Pons (tissue), 1 donor: ENCODE measurements at regions not wholly inside any gene's neighbourhood (a gene's known extent, or its start where the extent isn't known, plus 50 kb on each side); places are given as distances from the start of the nearest gene placed in this dataset.
A peak's percentile ranks its signal among the peaks of the same experiment; 100 is the strongest.

ENCODE experiments used
- DNase-seq: peaks from one replicate; pipeline ENCODE4 v3.0.0-alpha.2; 2016; ENCODE audit warnings: low spot score

DNA sequence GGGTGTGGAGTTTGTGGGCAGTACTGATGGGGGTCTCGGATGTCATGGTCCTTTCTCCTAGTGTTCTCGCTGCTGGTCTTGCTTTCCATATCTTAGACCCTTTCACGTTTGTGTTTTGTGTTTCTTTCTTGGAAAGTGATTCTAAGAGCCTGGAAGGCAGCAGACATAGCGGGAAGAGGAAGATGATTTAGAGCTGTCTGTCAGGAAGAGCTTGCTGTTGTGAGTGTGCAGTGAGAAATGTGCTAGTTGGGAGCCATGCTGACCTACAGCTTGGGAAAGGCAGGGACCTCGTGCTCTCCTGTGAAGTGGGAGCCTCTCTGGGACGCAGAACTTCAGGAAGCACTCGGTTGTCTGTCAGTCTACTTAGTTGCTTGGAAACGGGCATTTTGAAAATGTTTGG lies 122.2 kb downstream of the ZNF518B start:
- DNase-seq: no peak

DNA sequence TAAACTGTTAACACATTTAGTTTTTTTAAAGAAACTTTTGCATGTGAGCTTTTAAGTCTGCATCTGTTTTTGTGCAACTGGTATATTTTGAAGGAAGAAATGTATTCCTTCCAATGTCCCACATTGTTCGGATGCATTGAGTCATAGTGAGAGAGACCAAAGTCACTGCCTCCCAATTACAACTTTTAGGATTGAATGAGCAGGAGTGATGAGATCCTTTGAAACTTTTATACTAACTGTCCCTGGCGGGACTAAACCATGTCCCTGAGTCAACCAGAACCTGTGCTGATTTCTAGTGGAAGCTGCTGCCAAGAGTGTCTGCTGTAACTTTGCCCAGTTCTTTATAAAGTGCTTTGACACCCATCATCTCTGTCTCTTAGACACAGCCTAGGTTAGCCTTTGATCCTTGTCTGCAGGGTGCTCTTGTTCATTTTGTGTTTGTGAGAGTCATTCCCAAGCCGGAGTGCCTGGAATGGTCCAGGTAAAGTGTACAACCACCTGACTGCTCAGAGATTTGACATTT lies 122.7 kb downstream of the ZNF518B start:
- DNase-seq: no peak

DNA sequence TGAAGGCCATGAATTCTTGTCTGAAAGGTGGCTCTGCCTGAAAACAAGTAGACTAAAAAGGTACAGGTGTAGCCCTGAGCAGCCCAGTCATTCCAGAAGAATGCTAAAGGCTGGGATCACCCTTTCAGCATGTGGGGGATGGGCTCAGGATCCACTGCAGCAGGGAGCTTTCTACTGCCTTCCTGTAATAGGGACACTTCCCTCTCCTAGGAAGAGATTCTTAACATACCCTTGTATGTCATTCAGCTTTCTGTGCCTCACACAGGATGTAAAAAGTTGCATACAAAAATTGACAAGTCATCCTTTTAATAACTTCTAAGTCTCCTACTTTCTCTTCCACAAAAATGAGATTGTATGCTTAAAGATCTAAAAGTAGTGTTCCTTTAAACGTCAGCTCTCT lies 123.3 kb downstream of the ZNF518B start:
- DNase-seq: no peak

DNA sequence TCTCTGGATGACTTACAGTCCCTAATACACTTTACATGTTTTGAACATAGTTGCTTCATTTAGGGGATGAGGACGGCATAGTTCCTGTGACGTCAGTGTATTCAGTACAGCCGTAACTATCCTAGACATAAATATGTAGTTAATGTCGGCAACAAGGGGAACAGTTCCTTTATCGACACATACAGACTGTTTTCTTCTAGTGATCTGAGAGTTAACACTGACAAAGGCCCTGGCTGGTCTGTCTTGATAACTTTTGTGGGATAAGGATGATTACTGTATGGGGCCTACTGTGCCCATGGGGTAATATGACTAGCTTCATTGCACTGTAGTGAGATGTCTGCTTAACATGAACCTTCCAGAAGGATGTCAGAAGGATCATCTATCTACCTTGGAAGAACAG lies 131.2 kb downstream of the ZNF518B start:
- no peak for DNase-seq

DNA sequence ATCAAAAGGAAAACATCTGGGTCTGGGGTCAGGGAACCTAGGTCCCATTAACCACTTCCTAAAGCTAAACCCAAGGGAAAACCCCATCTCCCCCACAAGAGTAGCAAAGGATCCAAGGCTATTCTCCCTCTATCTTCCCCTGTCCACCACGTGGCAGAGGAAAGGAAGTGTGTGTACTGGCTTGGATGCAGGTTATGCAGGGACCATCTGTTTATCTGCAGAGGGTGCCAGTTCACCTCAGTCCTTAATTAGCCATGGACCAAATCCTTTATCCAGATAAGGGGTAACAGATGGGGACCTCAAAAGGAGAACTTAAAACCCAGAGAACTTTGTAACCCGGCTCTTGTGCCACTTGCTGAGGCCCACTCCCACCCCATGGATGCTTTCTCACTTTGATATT lies 135.3 kb downstream of the ZNF518B start:
- DNase-seq: no peak

DNA sequence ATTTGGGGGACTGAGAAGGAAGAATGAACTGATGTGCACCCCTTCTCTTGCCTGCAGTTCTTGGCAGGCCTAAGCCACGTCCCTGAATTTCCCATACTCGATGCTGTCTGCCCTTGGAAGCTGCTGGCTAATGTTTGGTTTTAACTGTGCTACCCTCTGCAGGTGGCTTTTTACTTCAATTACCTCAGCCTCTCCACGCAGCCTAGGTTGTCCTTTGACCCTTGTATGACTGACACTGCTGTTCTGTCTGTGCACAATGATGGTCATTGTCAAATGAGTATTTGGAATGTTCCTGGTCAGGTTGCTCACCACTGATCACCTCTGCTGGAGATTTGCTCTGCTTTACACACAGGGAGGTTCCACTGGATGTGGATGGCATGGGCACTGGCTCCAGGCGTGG lies 137.1 kb downstream of the ZNF518B start:
- DNase-seq: no peak

DNA sequence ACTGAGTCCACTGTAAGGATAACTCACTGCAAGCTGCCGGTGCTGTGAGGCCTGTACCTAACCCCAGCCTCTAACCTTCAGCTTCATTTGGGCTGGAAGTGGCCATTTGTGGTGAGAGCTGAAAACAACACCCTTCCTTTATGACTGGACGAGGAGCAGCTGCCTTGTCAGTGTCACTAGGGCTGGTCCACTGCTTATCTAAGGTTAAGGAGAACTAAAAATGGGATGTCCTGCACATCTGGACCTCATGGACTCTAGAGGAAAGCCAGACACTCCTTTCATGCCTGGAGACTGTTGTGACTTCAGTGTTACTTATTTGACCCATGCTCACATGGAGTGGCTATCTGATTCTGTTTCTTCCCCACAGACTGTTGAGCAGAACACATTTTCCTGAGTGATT lies 139.9 kb downstream of the ZNF518B start:
- no peak for DNase-seq

DNA sequence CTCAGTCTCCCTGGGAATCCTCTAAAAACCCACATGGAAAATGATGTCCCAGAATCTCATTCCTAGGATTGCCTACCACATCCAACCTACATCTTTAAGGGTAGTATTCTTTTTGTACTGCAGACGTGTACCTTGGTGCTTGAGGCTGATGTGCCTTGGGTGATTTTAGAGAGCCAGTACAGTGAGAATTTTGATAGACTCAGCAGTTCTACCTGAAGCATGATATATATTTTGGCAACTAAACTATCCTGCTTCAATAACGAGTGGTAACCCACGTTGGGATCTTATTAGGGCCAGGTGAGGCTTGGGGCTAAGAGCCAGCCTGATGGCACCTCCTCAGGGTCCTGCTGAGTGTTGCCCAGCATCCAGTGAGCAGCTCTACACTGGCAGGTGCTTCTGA lies 140.4 kb downstream of the ZNF518B start:
- DNase-seq: no peak

DNA sequence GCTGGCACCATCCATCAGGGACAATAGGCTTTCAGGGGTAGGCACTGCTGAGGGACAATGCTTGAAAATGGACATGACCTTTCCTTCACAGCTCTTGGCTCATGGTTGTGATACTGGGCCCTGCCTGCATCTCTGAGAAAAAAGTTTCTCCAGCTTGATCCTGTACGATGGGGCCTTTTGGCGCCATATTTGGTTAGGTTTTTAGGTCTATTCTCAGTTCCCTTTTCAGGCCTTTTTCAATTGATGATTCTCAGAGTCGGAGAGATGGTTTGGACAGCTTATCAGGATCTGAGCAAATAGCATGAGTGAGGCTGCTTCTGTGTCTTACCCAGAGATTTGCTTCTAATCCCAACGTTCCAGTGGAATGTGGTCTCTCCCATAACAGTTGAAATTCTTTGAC lies 141.6 kb downstream of the ZNF518B start:
- no peak for DNase-seq

DNA sequence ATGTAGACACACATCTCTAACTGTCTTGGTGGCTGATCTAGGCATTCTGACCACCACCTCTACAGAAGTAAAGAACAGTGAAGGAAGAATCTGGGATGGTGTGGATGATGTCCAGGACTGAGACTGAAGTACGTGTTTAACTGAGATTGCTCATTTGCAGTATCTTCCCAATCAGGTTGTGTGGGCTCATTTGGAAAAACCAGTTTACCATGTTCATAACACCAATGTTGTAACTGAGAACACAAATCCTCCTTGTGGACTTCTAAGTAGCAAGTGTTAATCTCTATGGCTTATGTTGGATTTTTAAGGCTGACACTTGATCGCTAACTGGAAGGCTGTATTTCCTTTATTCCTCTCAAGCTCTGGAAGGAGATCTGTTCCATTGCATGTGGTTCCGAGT lies 144.7 kb downstream of the ZNF518B start:
- DNase-seq: no peak

DNA sequence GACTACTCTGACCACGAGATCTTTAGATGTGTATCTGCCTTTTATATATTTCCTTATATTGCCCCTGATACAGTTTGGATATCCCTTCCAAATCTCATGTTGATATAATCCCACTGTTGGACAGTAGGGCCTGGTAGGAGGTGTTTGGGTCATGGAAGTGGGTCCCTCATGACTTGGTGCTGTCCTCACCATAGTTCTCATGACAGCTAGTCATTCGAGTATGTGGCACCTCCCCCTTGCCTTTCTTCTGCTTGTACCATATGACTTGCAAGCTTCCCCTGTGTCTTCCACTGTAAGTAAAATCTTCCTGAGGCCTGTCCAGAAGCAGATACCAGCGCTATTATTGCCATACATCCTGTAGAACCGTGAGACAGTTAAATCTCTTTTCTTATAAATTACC lies 145.3 kb downstream of the ZNF518B start:
- DNase-seq: no peak

DNA sequence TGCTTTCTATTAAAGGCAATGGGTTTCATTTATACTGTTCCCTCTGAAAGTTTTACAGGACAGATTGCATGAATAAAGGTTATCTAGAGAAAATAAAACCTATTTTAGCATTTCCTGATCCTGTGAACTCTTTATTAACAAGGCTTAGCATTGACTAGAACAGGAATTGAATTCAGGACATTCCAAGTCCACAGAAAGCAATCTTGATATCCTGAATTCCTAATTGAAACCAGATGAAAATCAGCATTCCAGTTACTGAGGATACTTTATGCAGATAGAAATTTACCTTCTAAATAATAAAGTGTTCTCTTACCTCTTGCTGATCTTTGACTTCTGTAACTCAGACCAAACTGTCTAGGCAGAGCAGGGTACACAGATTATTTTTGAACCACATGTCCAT lies 151.4 kb downstream of the ZNF518B start:
- DNase-seq: no peak

DNA sequence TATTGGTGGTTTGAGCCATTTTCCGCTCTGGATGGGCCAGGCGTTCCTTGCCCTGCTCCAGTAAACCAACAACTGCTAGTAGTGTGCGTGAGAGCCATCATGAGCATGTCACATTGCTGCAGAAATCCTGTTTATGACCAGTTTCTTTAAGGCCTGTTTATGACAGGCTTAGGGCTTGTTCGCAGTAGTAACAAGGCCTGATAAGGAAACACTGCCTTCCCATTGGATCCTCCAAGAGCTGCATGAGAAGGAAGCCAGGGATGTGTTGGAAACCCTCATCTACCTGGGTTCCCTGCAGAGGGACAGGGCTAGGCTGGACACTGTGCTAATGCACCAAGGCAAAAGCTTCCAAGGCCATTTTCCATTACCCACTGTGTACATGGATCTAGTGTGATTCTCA lies 153.9 kb downstream of the ZNF518B start:
- no peak for DNase-seq

DNA sequence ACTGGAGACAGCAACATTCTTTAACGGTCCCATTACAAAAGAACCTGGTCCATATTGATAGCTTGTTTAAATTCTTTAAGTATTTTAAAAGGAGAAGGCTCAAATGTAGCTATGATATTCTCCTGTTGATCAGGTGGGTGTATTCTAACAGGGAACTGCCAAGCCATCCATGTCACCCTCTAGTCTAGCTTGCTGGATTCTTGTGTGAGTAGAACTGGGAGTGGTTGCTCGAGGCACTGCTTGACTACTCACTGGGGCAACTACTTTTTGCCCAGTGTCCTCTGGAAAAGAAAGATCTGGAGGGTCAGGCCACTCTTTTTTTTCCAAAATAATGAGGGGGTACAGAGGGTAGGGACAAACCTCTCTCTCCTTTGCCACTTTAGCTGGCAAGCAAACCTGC lies 155.1 kb downstream of the ZNF518B start:
- no peak for DNase-seq

DNA sequence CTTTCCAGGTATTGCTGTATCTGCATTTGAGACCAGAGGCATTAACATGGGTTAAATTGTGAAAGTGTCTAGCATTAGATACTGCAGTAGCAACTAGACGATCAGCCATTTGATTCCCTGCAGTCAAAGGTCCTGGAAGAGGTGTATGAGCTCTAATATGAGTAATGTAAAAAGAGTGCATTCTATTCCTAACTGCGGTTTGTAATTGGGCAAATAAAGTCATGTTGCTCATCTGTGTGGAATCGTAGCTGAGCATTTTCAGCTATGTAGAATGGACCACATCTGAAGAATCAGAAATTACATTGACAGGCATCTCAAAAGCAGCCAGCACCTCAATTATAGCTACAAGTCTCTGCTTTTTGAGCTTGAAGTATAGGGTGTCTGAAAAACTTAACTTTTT lies 157.6 kb downstream of the ZNF518B start:
- DNase-seq: no peak

DNA sequence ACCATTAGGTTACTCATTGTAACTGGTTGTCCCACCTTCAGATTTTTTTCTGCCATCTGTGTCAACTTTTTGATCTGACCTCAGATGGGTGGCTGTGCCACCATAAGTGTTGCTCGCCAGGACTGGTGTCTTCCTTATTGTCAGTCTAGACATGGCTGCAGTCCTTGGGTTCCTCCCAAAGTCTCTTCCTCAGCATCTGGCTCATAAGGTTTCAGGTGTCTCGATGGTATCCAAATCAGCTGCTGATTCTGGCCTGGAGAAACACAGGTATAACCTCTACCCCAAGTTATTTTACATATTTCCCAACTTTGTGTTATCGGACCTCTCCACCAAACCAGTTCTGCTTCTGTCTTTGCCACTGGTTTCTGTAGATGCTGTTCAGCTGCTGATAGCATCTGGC lies 158.5 kb downstream of the ZNF518B start:
- DNase-seq: no peak

DNA sequence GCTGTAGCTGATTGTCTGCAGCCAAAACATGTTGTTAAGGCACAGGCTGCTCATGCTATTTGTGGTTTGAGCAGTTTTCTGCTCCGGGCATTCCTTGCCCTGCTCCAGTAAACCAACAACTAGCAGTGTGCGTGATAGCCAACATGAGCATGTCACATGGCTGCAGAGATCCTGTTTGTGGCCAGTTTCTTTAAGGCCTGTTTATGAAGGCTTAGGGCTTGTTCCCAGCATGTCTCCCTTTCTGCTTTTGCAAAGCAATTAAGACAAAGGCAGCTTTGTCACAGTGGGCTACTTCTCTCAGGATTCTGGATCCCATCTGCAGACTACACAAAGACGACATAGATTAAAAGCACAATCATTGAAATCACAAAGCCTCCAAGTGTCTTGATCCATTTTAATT lies 160.5 kb downstream of the ZNF518B start:
- peak; percentile 99 for DNase-seq

DNA sequence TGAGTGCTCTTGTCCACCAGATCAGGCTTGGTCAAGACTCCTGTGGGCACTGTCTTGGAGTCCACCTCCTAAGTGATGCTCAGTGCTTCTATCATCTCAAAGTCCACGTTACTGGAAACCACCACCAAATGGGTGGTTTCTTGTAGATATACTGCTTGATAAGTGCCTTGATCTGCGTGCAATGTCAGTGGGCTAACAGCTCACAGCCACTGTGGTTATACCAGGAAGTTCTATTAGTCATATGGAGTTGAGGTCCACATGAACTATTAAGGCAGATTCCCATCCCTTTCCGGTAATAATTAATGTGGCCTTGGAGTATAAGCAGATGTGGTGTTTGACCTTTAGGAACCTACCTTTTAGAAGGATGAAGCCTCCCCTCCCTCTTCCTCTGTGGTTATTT lies 161.9 kb downstream of the ZNF518B start:
- no peak for DNase-seq

DNA sequence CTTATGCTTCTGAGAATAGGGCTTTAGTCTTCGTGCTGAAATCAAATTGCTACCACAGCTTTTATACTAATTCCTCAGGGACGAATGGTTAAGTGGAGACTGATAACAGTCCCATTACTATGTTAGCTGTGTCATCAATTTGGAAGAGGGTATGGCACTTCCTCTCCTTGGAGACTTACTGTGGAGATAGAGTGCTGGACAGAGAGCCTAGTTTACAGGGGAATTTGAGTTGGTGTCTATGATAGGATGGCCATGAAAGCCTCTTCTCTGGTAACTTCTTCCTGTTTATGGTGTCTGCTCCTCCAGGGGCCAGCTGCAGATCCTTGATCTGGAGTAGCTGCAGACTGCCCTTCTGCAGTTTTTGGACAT lies 167.7 kb downstream of the ZNF518B start:
- DNase-seq: no peak

DNA sequence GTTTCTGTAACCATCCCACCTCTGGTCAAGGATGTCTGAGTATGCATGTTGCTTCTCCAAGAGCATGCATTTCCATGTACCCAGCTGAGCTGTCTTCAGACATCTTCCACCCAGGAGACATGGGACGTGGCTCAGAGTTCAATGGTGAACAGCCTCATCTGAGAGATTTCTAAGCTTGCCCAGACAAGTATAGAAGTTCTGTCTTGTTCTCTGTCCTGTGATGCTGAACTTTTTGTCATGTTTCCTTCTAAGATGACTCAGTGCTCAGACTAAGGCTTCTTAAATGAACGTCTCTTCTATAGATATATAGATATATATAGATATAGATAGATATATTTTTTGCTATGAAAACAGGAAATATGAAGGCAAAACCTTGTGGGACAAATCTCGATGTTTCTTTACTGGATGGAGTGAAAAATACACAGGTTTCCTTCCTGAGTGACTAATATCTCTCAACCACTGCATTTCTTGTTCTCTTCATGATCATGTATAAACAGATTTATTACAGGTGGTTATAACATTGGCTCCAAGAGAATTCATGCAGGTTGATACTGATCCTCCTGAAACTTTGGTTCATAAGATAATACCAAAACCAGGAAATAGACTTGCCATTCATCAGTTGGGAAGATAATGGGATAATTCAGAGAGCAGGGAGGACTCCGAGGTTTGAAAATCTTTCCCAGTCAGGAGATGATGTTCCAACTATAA lies 168.2 kb downstream of the ZNF518B start:
- no peak for DNase-seq

DNA sequence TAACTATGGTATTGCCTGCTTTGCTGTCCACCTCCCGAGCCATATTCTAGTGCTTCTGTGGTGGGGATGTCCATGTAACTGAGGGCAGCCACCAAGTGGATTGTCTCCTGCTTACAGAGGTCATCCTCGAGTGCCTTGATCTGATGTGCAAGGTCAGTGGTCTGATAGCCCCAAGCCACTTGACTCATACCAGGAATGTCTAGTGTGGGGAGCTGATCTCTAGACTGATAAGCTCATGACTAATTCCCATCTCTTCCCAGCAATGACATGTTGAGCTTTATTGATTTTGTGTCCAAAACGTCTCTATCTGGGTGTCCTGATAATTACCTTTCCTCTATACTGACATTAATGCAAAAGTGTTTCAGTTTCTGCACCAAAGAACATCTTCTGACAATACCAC lies 168.4 kb upstream of the WDR1 start:
- no peak for DNase-seq

DNA sequence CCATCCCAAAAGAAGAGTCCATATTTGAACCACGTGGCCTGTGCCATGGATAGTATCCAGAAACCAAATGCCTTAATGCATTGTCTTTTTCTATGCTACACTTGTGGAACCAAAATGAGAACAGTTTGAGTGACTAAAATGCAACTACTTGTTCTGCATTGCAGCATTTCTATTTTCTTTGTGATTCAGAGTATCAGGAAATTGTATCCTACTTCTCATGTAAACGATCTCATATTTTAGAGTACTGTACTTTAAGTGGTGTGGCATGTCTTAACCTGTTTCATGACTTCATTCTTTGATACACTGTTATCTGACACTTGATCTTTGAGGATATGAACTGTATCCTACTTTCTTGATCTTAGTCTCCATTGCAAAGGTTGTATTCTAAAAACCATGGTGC lies 167.2 kb upstream of the WDR1 start:
- DNase-seq: no peak

DNA sequence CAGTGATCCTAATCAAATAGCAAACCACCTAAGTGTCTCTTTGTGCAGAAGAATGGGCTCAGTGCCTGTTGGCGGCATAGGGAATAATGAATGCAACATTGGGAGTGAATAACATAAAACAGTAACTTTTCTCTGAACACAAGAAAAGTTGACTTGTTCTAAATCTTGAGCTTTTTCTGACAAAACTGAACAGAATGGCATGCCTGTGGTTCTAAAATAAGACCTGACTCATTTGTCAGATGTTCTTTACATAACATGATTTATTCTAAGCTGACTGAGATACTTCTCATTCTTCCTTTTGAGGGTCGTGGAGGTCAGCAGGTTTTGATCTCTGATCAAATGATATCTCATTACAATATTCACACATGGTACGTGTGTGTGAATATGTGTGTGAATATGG lies 165.4 kb upstream of the WDR1 start:
- DNase-seq: no peak

DNA sequence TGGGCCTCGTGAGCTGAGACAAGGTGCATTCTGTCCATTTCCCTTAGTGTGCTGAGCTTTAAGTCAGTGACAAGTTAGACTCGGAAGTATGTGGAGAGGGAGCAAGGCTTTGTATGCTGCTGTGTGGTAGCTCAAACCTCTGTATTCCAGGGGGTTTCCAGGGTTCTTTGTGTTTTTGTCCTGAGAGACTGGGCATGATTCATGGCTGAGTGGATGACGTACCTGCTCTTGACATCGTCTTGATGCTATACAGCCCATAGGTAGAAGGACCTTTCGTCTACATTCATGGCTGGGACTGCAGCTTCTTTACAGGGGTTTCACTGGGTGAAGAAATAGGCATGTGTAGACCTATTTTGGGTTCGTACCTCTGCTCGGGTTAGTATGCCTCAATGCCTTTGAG lies 162.7 kb upstream of the WDR1 start:
- no peak for DNase-seq

DNA sequence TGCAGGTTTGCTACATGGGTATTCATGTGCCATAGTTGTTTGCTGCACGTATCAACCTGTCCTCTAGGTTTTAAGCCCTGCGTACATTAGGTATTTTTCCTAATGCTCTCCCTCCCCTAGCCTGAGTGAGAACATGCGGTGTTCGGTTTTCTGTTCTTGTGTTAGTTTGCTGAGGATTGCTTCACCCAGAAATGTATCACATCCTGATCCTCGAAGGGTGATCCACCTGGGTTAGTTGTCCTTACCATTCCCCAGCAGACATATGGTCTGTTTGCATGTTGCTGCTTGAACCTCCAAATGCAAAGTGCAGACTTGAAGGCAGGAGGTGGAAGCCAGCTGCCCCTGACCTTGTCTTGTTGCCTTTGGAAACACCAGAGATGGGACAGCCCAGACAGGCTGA lies 161.5 kb upstream of the WDR1 start:
- no peak for DNase-seq
